ENCODE measurements at regions not wholly inside any gene's neighbourhood (a gene's known extent, or its start where the extent isn't known, plus 50 kb on each side); places are given as distances from the start of the nearest gene placed in this dataset.

- no peaks in the 10 kb centered on the region for H3K36me3 ChIP-seq
- H3K9me3 ChIP-seq = no peaks in the 10 kb centered on the region
- intact Hi-C loops (cut with DNase I) = no loop called here
- TF ChIP-seq POLR2A (IDR thresholded peaks at IDR 0.05) (no peak), CTCF (IDR thresholded peaks at IDR 0.05) (no peak)
- H3K27me3 ChIP-seq = no peaks in the 10 kb centered on the region
- no peaks in the 10 kb centered on the region for H3K4me1 ChIP-seq
- DNase-seq = no peak
- no peak overlapping the region for H3K4me3 ChIP-seq (replicated peaks in 1 of 3)
- no peak overlapping the region for H3K27ac ChIP-seq
- WGBS, 2 donors = 68 to 73% methylated on average over 2 of the region's 2 CpGs
These were observed 84.3 kb upstream of the NLRP1 start for GRCh38 chr17:5668557-5669138.

- Histone ChIP-seq H3K4me1 (no peaks in the 10 kb centered on the region), H3K9me3 (no peaks in the 10 kb centered on the region), H3K27me3 (no peaks in the 10 kb centered on the region), H3K4me3 (replicated peaks in 1 of 3) (no peak overlapping the region), H3K27ac (no peak overlapping the region), H3K36me3 (no peaks in the 10 kb centered on the region)
- TF ChIP-seq POLR2A (IDR thresholded peaks at IDR 0.05) (no peak), CTCF (IDR thresholded peaks at IDR 0.05) (no peak)
- DNase-seq = no peak
- 78 to 93% methylated on average over 4 to 5 of the region's 5 CpGs for WGBS, 2 donors
- intact Hi-C loops (cut with DNase I) = no loop called here
These were observed 84.9 kb upstream of the NLRP1 start for GRCh38 chr17:5669191-5669590.

- Histone ChIP-seq H3K27me3 (no peaks in the 10 kb centered on the region), H3K4me1 (no peaks in the 10 kb centered on the region), H3K4me3 (replicated peaks in 1 of 3) (no peak overlapping the region), H3K9me3 (no peaks in the 10 kb centered on the region), H3K27ac (no peak overlapping the region), H3K36me3 (no peaks in the 10 kb centered on the region)
- no peak for TF ChIP-seq CTCF (IDR thresholded peaks at IDR 0.05)
- no peak for TF ChIP-seq POLR2A (IDR thresholded peaks at IDR 0.05)
- intact Hi-C loops (cut with DNase I) = no loop called here
- 70 to 100% methylated on average over 1 to 2 of the region's 3 CpGs for WGBS, 2 donors
- no peak for DNase-seq
These were observed 87.8 kb upstream of the NLRP1 start for GRCh38 chr17:5672141-5672540.

- no peak for TF ChIP-seq CTCF (IDR thresholded peaks at IDR 0.05)
- no peak for TF ChIP-seq POLR2A (IDR thresholded peaks at IDR 0.05)
- H3K9me3 ChIP-seq = no peaks in the 10 kb centered on the region
- intact Hi-C loops (cut with DNase I) = no loop called here
- H3K36me3 ChIP-seq = no peaks in the 10 kb centered on the region
- no peak for DNase-seq
- WGBS, 2 donors = 68 to 72% methylated on average over 5 of the region's 5 CpGs
- no peak overlapping the region for H3K4me3 ChIP-seq (replicated peaks in 1 of 3)
- H3K27ac ChIP-seq = no peak overlapping the region
- no peaks in the 10 kb centered on the region for H3K4me1 ChIP-seq
- no peaks in the 10 kb centered on the region for H3K27me3 ChIP-seq
These were observed 88.6 kb upstream of the NLRP1 start for GRCh38 chr17:5672815-5673430.

GRCh38 chr17:5675625-5676421 lies 91.5 kb upstream of the NLRP1 start:
- WGBS, 2 donors = 41 to 51% methylated on average over 6 of the region's 6 CpGs

More at GRCh38 chr17:5675625-5676421, 91.5 kb upstream of the NLRP1 start:
- TF ChIP-seq CTCF (IDR thresholded peaks at IDR 0.05) = no peak
- TF ChIP-seq POLR2A (IDR thresholded peaks at IDR 0.05) = no peak
- Histone ChIP-seq H3K4me1 (no peaks in the 10 kb centered on the region), H3K4me3 (replicated peaks in 1 of 3) (no peak overlapping the region), H3K9me3 (no peaks in the 10 kb centered on the region), H3K36me3 (no peaks in the 10 kb centered on the region), H3K27ac (no peak overlapping the region), H3K27me3 (no peaks in the 10 kb centered on the region)
- no peak for DNase-seq
- intact Hi-C loops (cut with DNase I) = no loop called here
